CD14-positive monocyte (primary cell): ENCODE measurements at regions not wholly inside any gene's neighbourhood (a gene's known extent, or its start where the extent isn't known, plus 50 kb on each side); places are given as distances from the start of the nearest gene placed in this dataset.

Experiments used
- DNase-seq, 3 donors: peaks; one replicate each; pipeline ENCODE4 v3.0.0-alpha.2; 2011 to 2022
- H2AFZ ChIP-seq: 2 replicates; pipeline ENCODE4 v1.6.0; 2012; ENCODE audit warnings: mild to moderate bottlenecking, low read depth, low read length, inconsistent platforms; ENCODE audit not compliant: insufficient read depth, poor library complexity, severe bottlenecking
- H3K27ac ChIP-seq, 2 donors: 1 replicate in 1 of 2; 2 replicates in 1 of 2; pipeline ENCODE4 v1.5.1; 2012 to 2013; ENCODE audit warnings: low read length in 2 of 2, control low read depth in 1 of 2, inconsistent platforms in 1 of 2, low read depth in 1 of 2, mild to moderate bottlenecking in 1 of 2
- H3K27me3 ChIP-seq, 2 donors: one replicate each; pipeline versions ENCODE4 v1.6.0 to v1.6.1; 2011 to 2013; ENCODE audit warnings: low read length in 2 of 2; ENCODE audit not compliant: control insufficient read depth in 2 of 2, insufficient read depth in 2 of 2
- H3K36me3 ChIP-seq, 2 donors: replicated peaks in 1 of 2; 1 replicate in 1 of 2; 2 replicates in 1 of 2; pipeline versions ENCODE4 v1.5.1 to v1.6.1; 2012 to 2013; ENCODE audit warnings: low read length in 2 of 2, control low read depth in 1 of 2, inconsistent platforms in 1 of 2, mild to moderate bottlenecking in 1 of 2; ENCODE audit not compliant: insufficient read depth in 2 of 2, control insufficient read depth in 1 of 2
- H3K4me1 ChIP-seq, 2 donors: 1 replicate in 1 of 2; 2 replicates in 1 of 2; pipeline versions ENCODE4 v1.5.1 to v1.6.1; 2012 to 2013; ENCODE audit warnings: low read length in 2 of 2, control low read depth in 1 of 2, inconsistent platforms in 1 of 2, mild to moderate bottlenecking in 1 of 2, moderate library complexity in 1 of 2; ENCODE audit not compliant: insufficient read depth in 2 of 2, control insufficient read depth in 1 of 2
- H3K4me2 ChIP-seq: replicated peaks from 2 replicates; pipeline ENCODE3; 2012; ENCODE audit warnings: low read length, moderate library complexity, mild to moderate bottlenecking; ENCODE audit not compliant: poor library complexity, severe bottlenecking; ENCODE audit errors: extremely low read depth
- H3K4me3 ChIP-seq, 3 experiments: fragments of 200-600 bp in 1 of 3; sonication (generic) in 1 of 3; replicated peaks in 1 of 3; 1 replicate in 2 of 3; 2 replicates in 1 of 3; pipeline ENCODE4 v1.5.1; 2011 to 2013; ENCODE audit warnings: low read length in 3 of 3, mild to moderate bottlenecking in 3 of 3, control low read depth in 2 of 3, low read depth in 2 of 3, inconsistent platforms in 1 of 3, moderate library complexity in 1 of 3
- H3K79me2 ChIP-seq: 2 replicates; pipeline ENCODE4 v1.6.0; 2012; ENCODE audit warnings: mild to moderate bottlenecking, control low read depth, inconsistent platforms, low read length, moderate library complexity; ENCODE audit not compliant: insufficient read depth
- H3K9ac ChIP-seq: 2 replicates; pipeline ENCODE4 v1.6.0; 2017; ENCODE audit warnings: low read length, mild to moderate bottlenecking; ENCODE audit not compliant: insufficient read depth, poor library complexity, severe bottlenecking
- H3K9me3 ChIP-seq, 2 donors: replicated peaks in 1 of 2; 1 replicate in 1 of 2; 2 replicates in 1 of 2; pipeline versions ENCODE4 v1.5.1 to v1.6.1; 2012 to 2013; ENCODE audit warnings: low read length in 2 of 2, control low read depth in 1 of 2; ENCODE audit not compliant: control insufficient read depth in 1 of 2, insufficient read depth in 1 of 2
- H4K20me1 ChIP-seq: 2 replicates; pipeline ENCODE4 v1.6.0; 2012; ENCODE audit warnings: mild to moderate bottlenecking, low read length, control low read depth, moderate library complexity; ENCODE audit not compliant: insufficient read depth
- H3K27ac Mint-ChIP-seq, 7 donors: one replicate each; pipeline ENCODE4 v1.8.0; 2020; ENCODE audit warnings: mild to moderate bottlenecking in 7 of 7, mixed read lengths in 7 of 7, moderate library complexity in 6 of 7, inconsistent platforms in 2 of 7
- H3K27me3 Mint-ChIP-seq, 3 donors: one replicate each; pipeline ENCODE4 v1.8.0; 2021 to 2022; ENCODE audit warnings: low read depth in 3 of 3, mild to moderate bottlenecking in 3 of 3, mixed read lengths in 3 of 3, moderate library complexity in 3 of 3, inconsistent platforms in 1 of 3
- H3K36me3 Mint-ChIP-seq, 2 donors: one replicate each; pipeline ENCODE4 v1.8.0; 2020; ENCODE audit warnings: mixed read lengths in 2 of 2, inconsistent platforms in 1 of 2, mild to moderate bottlenecking in 1 of 2
- H3K4me1 Mint-ChIP-seq: one replicate; pipeline ENCODE4 v1.8.0; 2020; ENCODE audit warnings: mild to moderate bottlenecking, mixed read lengths
- H3K4me3 Mint-ChIP-seq, 2 donors: one replicate each; pipeline ENCODE4 v1.8.0; 2020; ENCODE audit warnings: mild to moderate bottlenecking in 2 of 2, mixed read lengths in 2 of 2, moderate library complexity in 1 of 2
- H3K9me3 Mint-ChIP-seq, 7 donors: one replicate each; pipeline ENCODE4 v1.8.0; 2020 to 2022; ENCODE audit warnings: mixed read lengths in 7 of 7, mild to moderate bottlenecking in 6 of 7, moderate library complexity in 6 of 7, inconsistent platforms in 2 of 7
- WGBS: methylation state at CpG from one replicate; pipeline ENCODE4 v1.1.5; 2013; ENCODE audit warnings: missing lambda C conversion rate; ENCODE audit not compliant: insufficient coverage; 5-methylcytosine and 5-hydroxymethylcytosine counted together
- intact Hi-C, 2 donors: fragments of 100-400 bp; cut with micrococcal nuclease; formaldehyde crosslinking; loops; one replicate each; pipeline versions ENCODE4 v1.15.0 to v1.15.1; 2023
- TF ChIP-seq, protein P1 (sequence below): fragments of 200-600 bp; IDR thresholded peaks from one replicate; pipeline ENCODE4 v1.8.0; 2022; ENCODE audit warnings: antibody characterized with exemption, mild to moderate bottlenecking

DNA sequence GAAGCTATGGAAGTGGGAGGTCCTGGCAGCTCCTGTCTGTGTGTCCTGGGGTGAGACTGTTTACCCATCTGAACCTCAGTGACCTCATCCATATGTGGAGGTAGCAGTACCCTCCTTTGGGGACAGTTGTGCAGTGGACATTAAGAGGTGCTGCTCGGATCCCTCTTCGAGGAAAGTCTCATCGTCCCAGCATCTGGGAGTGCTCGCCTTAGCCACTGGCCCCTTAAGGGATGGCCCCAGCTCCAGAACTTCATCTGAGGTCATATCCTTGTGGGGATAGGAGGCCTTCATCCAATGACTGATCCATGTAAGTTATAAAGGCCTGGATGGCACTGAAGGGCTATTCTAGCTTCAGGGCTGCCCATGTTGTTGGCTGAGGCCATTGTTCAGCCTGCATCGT, 538.1 kb downstream of the MIAT start:
- WGBS, result 90% methylated on average over 5 of the region's 5 CpGs
- Histone ChIP-seq H3K9ac (no peak overlapping the region), H3K79me2 (no peaks in the 10 kb centered on the region), H4K20me1 (no peaks in the 10 kb centered on the region), H2AFZ (no peak overlapping the region), H3K4me2 (no peak overlapping the region), H3K27ac (no peak overlapping the region), H3K36me3 (no peaks in the 10 kb centered on the region), H3K9me3 (peaks cover 0 to 8% of the 10 kb centered on the region in 2 donors), H3K27me3 (no peaks in the 10 kb centered on the region), H3K4me3 (no peak overlapping the region), H3K4me1 (no peaks in the 10 kb centered on the region)
- Mint-ChIP-seq H3K4me3 (no peak overlapping the region), H3K9me3 (peaks cover 7 to 15% (median 10%) of the 10 kb centered on the region in 7 donors), H3K4me1 (no peaks in the 10 kb centered on the region), H3K27ac (no peak overlapping the region), H3K27me3 (peaks cover 9 to 16% (median 10%) of the 10 kb centered on the region in 3 donors), H3K36me3 (no peaks in the 10 kb centered on the region)
- TF ChIP-seq, protein P1, sequence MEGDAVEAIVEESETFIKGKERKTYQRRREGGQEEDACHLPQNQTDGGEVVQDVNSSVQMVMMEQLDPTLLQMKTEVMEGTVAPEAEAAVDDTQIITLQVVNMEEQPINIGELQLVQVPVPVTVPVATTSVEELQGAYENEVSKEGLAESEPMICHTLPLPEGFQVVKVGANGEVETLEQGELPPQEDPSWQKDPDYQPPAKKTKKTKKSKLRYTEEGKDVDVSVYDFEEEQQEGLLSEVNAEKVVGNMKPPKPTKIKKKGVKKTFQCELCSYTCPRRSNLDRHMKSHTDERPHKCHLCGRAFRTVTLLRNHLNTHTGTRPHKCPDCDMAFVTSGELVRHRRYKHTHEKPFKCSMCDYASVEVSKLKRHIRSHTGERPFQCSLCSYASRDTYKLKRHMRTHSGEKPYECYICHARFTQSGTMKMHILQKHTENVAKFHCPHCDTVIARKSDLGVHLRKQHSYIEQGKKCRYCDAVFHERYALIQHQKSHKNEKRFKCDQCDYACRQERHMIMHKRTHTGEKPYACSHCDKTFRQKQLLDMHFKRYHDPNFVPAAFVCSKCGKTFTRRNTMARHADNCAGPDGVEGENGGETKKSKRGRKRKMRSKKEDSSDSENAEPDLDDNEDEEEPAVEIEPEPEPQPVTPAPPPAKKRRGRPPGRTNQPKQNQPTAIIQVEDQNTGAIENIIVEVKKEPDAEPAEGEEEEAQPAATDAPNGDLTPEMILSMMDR, result no peak
- intact Hi-C loops, result no loop called here
- DNase-seq, result no peak

DNA sequence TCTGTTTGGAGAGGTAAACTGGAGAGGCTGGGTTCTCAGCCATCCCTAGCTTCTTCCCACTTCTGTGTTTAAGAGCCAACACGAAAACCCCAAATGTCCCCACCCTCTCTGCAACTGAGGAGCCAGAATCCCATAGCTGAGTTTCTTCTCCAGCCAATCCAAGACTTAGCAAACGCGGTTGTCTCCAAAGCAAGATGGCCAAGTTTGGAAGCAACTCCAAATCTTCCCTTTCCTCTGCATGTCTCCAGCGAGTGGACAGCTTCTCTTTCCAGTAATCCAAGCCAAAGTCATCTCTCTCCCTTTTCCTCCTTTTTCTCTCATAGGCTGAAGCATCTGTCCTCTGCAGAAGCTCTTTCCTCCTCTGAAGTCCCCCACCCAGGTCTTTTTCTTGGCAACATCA, 539.2 kb downstream of the MIAT start:
- DNase-seq, result no peak
- intact Hi-C loops, result no loop called here
- H3K9me3 Mint-ChIP-seq, result peaks cover 3 to 10% (median 6%) of the 10 kb centered on the region in 7 donors
- no peak overlapping the region for H3K27ac ChIP-seq
- TF ChIP-seq, protein P1, result no peak
- H3K4me3 ChIP-seq, result no peak overlapping the region
- peaks cover 9 to 17% (median 13%) of the 10 kb centered on the region in 3 donors for H3K27me3 Mint-ChIP-seq
- no peaks in the 10 kb centered on the region for H3K4me1 ChIP-seq
- H3K79me2 ChIP-seq, result no peaks in the 10 kb centered on the region
- no peak overlapping the region for H3K4me3 Mint-ChIP-seq
- H3K27me3 ChIP-seq, result no peaks in the 10 kb centered on the region
- WGBS, result 82% methylated on average over 4 of the region's 4 CpGs
- no peak overlapping the region for H3K4me2 ChIP-seq
- H3K36me3 ChIP-seq, result no peaks in the 10 kb centered on the region
- no peaks in the 10 kb centered on the region for H4K20me1 ChIP-seq
- peak overlapping the region in 1 of 7 donors; percentile 36 for H3K27ac Mint-ChIP-seq
- H2AFZ ChIP-seq, result no peak overlapping the region
- no peak overlapping the region for H3K9ac ChIP-seq
- H3K9me3 ChIP-seq, result peaks cover 0 to 8% of the 10 kb centered on the region in 2 donors
- H3K4me1 Mint-ChIP-seq, result no peaks in the 10 kb centered on the region
- H3K36me3 Mint-ChIP-seq, result no peaks in the 10 kb centered on the region
